Activated CD8-positive, alpha-beta memory T cell treated with anti-CD3 and anti-CD28 coated beads, Interleukin-2, amount 10 ng/mL, durations not matched to agents 7 days and 5 days (primary cell): ENCODE measurements at regions not wholly inside any gene's neighbourhood (a gene's known extent, or its start where the extent isn't known, plus 50 kb on each side); places are given as distances from the start of the nearest gene placed in this dataset.
"Not testable (repeated sequence)": the region's sequence is repeated elsewhere in the genome, so short reads cannot be mapped to it uniquely, and the experiment has no call there.

Experiments used
- ATAC-seq: fragments of 150-1000 bp; cut with Tn5 transposase; one replicate; pipeline ENCODE4 v1.10.0; 2021; ENCODE audit warnings: moderate library complexity
- CTCF ChIA-PET: fragments of 350-600 bp; sonication (Branson Sonifier 250); formaldehyde crosslinking; loops from one replicate; lab custom pipeline; 2021; ENCODE audit warnings: antibody characterized with exemption; lab: Charles Lee
- DNase-seq: peaks from one replicate; pipeline ENCODE4 v3.0.0-alpha.2; 2020
- H3K27ac Mint-ChIP-seq: one replicate; pipeline ENCODE4 v1.8.0; 2021; ENCODE audit warnings: mild to moderate bottlenecking, mixed read lengths
- H3K27me3 Mint-ChIP-seq: one replicate; pipeline ENCODE4 v1.8.0; 2021; ENCODE audit warnings: mixed read lengths
- H3K36me3 Mint-ChIP-seq: one replicate; pipeline ENCODE4 v1.8.0; 2021; ENCODE audit warnings: mild to moderate bottlenecking, mixed read lengths
- H3K4me1 Mint-ChIP-seq: one replicate; pipeline ENCODE4 v1.8.0; 2021; ENCODE audit warnings: mixed read lengths
- H3K4me3 Mint-ChIP-seq: one replicate; pipeline ENCODE4 v1.8.0; 2021; ENCODE audit warnings: mild to moderate bottlenecking, moderate library complexity, mixed read lengths
- H3K9me3 Mint-ChIP-seq: one replicate; pipeline ENCODE4 v1.8.0; 2022; ENCODE audit warnings: low read depth, mixed read lengths

- no peaks in the 10 kb centered on the region for H3K27me3 Mint-ChIP-seq
- ATAC-seq (no peak), DNase-seq (no peak)
- H3K4me1 Mint-ChIP-seq: no peaks in the 10 kb centered on the region
- H3K4me3 Mint-ChIP-seq: no peak overlapping the region
- H3K36me3 Mint-ChIP-seq: no peaks in the 10 kb centered on the region
- CTCF ChIA-PET: no interaction called here
- H3K27ac Mint-ChIP-seq: no peak overlapping the region
- H3K9me3 Mint-ChIP-seq: peaks cover 2% of the 10 kb centered on the region
These were observed 349.6 kb downstream of the KIF2B start for GRCh38 chr17:54172096-54172984.

DNA sequence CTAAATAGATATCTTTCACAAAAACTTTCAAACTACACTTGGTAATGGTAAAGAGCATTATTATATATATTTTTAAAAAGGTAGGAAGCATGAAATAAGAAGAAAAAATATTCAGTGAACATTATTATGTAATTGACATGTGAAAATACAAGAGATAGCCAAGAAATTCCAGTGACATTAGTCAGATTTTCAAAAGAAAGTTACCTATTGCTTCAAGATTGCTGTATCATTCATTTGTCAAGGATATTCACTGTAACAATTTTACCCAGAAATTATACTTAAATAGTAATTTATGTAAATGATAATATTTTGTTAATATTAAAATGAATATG lies 350.2 kb downstream of the KIF2B start:
- CTCF ChIA-PET: no interaction called here
- peaks cover 4% of the 10 kb centered on the region for H3K9me3 Mint-ChIP-seq
- H3K27me3 Mint-ChIP-seq: no peaks in the 10 kb centered on the region
- no peaks in the 10 kb centered on the region for H3K36me3 Mint-ChIP-seq
- no peak overlapping the region for H3K4me3 Mint-ChIP-seq
- H3K4me1 Mint-ChIP-seq: no peaks in the 10 kb centered on the region
- DNase-seq (no peak), ATAC-seq (no peak)
- H3K27ac Mint-ChIP-seq: no peak overlapping the region

GRCh38 chr17:54177606-54178308 lies 355.0 kb downstream of the KIF2B start:
- peaks cover 4% of the 10 kb centered on the region for H3K9me3 Mint-ChIP-seq
- no peaks in the 10 kb centered on the region for H3K4me1 Mint-ChIP-seq
- H3K27ac Mint-ChIP-seq: no peak overlapping the region
- CTCF ChIA-PET: no interaction called here
- ATAC-seq (no peak), DNase-seq (no peak)
- H3K4me3 Mint-ChIP-seq: no peak overlapping the region
- H3K36me3 Mint-ChIP-seq: no peaks in the 10 kb centered on the region
- H3K27me3 Mint-ChIP-seq: no peaks in the 10 kb centered on the region

DNA sequence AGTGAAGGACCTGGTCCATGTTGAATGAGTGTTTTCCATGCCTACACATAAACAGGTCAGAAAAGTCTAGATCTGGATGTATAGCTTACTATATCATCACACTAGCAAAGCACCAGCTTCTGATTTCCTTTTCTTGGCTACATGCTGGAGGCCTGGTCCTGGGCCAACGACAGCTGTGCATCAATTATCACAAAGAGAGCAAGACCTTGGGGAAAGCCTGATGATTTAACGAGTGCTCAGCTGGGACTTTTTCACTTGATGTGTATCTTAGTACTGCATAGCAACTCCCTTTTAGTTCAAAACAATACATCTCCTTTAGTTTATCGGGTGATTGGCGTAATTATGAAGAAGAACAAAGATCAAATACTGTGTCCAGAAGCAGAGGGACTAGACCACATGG lies 358.2 kb downstream of the KIF2B start:
- CTCF ChIA-PET: no interaction called here
- Mint-ChIP-seq H3K36me3 (no peaks in the 10 kb centered on the region), H3K4me1 (no peaks in the 10 kb centered on the region), H3K4me3 (no peak overlapping the region), H3K9me3 (peaks cover 11% of the 10 kb centered on the region), H3K27ac (no peak overlapping the region), H3K27me3 (no peaks in the 10 kb centered on the region)
- ATAC-seq: no peak
- DNase-seq: no peak

DNA sequence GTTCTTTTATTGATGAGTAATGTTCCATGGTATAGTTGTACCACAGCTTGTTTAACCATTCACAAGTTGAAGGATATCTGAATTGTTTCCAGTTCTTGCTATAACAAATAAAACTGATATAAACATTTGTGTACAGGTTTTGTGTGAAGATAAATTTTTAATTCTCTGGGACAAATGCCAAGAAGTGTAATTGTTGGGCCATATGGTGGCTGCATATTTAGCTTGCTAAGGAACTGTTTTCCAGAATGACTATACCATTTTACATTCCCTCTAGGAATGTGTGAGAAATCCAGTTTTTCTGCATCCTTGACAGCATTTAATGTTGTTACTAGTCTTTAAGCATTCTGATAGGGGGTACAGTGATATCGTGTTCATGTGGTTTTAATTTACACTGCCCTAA lies 368.5 kb downstream of the KIF2B start:
- no peak overlapping the region for H3K27ac Mint-ChIP-seq
- peaks cover 18% of the 10 kb centered on the region for H3K9me3 Mint-ChIP-seq
- no peaks in the 10 kb centered on the region for H3K4me1 Mint-ChIP-seq
- no peak for DNase-seq
- H3K4me3 Mint-ChIP-seq: no peak overlapping the region
- H3K27me3 Mint-ChIP-seq: no peaks in the 10 kb centered on the region
- no peaks in the 10 kb centered on the region for H3K36me3 Mint-ChIP-seq
- ATAC-seq: no peak
- CTCF ChIA-PET: no interaction called here

DNA sequence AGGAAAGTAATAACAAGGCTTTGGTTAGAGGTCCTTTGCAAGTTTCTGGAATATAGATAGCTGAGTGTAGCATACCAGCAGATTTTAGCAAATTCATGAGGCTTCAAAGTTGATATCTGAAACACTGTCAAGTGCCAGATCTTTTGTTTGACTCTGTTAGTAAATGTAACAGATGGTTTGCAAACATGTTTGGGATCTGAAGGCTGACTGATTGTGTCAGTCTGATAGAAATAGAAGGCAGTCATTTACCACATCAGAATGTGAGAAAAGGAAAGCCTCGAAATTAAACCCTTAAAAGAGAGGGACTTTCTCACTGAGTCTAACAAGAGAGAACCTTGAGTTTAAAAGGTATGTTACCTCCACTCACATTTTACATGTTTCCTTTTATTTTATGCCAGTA lies 371.5 kb downstream of the KIF2B start:
- H3K27me3 Mint-ChIP-seq: no peaks in the 10 kb centered on the region
- peaks cover 13% of the 10 kb centered on the region for H3K9me3 Mint-ChIP-seq
- H3K27ac Mint-ChIP-seq: no peak overlapping the region
- H3K36me3 Mint-ChIP-seq: no peaks in the 10 kb centered on the region
- DNase-seq (no peak), ATAC-seq (no peak)
- CTCF ChIA-PET: no interaction called here
- H3K4me3 Mint-ChIP-seq: no peak overlapping the region
- H3K4me1 Mint-ChIP-seq: no peaks in the 10 kb centered on the region

- Mint-ChIP-seq H3K4me1 (no peaks in the 10 kb centered on the region), H3K9me3 (peaks cover 8% of the 10 kb centered on the region), H3K27ac (no peak overlapping the region), H3K27me3 (no peaks in the 10 kb centered on the region), H3K4me3 (no peak overlapping the region), H3K36me3 (no peaks in the 10 kb centered on the region)
- CTCF ChIA-PET: no interaction called here
- no peak for DNase-seq
- ATAC-seq: no peak
These were observed 374.0 kb downstream of the KIF2B start for GRCh38 chr17:54196751-54197150.

DNA sequence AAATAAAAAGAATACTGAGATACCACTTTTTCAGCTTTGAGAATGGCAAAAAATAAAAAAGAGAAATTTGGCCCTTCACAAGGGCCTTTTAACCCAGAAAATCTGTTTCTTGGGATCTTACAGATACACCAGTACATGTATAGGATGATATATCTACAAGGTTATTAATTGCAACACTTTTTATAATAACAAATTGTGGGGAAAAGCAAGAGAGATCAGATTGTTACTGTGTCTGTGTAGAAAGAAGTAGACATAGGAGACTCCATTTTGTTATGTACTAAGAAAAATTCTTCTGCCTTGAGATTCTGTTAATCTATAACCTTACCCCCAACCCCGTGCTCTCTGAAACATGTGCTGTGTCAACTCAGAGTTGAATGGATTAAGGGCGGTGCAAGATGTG lies 378.7 kb downstream of the KIF2B start:
- H3K9me3 Mint-ChIP-seq, H3K27me3 Mint-ChIP-seq, H3K27ac Mint-ChIP-seq, H3K4me3 Mint-ChIP-seq, DNase-seq, H3K36me3 Mint-ChIP-seq, ATAC-seq, CTCF ChIA-PET, H3K4me1 Mint-ChIP-seq: not testable (repeated sequence)

GRCh38 chr17:54220829-54221228 lies 398.1 kb downstream of the KIF2B start:
- DNase-seq (no peak), ATAC-seq (no peak)
- H3K9me3 Mint-ChIP-seq: peaks cover 4% of the 10 kb centered on the region
- H3K27ac Mint-ChIP-seq: no peak overlapping the region
- H3K4me1 Mint-ChIP-seq: no peaks in the 10 kb centered on the region
- CTCF ChIA-PET: no interaction called here
- no peaks in the 10 kb centered on the region for H3K27me3 Mint-ChIP-seq
- no peaks in the 10 kb centered on the region for H3K36me3 Mint-ChIP-seq
- no peak overlapping the region for H3K4me3 Mint-ChIP-seq

DNA sequence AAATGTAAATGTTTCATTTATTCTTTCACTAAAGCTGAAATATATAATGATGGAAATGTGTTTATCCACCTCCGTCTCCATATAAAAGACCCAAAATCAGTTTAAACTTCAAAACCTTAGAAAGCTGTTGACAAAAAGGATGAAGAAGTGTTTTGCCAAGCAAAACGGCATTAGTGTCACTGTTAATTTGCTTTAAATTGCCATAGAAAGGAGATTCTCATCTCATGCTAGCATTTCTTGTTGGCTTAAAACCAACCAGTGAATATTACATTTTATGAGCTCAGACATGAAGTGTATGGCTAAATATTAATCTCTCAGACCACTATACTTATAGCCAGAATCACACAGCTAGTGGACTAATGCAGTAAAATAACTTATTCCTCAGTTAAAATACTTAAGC lies 398.8 kb downstream of the KIF2B start:
- Mint-ChIP-seq H3K36me3 (no peaks in the 10 kb centered on the region), H3K27me3 (no peaks in the 10 kb centered on the region), H3K4me1 (no peaks in the 10 kb centered on the region), H3K4me3 (no peak overlapping the region), H3K27ac (no peak overlapping the region), H3K9me3 (peaks cover 4% of the 10 kb centered on the region)
- DNase-seq (no peak), ATAC-seq (no peak)
- CTCF ChIA-PET: no interaction called here

DNA sequence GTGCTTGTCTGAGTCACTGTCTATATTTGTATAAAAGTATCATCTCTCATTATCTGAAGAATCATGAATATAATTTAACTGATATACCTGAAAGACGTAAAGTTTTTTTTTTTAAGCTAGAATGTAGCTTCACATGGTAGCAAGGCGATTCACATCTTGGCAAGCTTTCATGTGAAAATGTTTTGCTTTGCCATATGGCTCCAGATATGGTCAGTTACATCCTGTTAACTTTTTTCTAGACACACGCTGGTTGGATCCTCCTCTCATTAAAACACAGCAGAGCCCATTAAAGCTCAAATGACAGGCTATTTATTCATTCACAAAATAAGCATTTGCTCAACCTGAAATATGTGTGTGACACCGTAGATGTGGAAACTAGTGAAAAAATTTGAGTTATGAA lies 412.8 kb downstream of the KIF2B start:
- H3K4me3 Mint-ChIP-seq: no peak overlapping the region
- no peaks in the 10 kb centered on the region for H3K36me3 Mint-ChIP-seq
- no peaks in the 10 kb centered on the region for H3K27me3 Mint-ChIP-seq
- no peak overlapping the region for H3K27ac Mint-ChIP-seq
- DNase-seq (no peak), ATAC-seq (no peak)
- CTCF ChIA-PET: no interaction called here
- no peaks in the 10 kb centered on the region for H3K4me1 Mint-ChIP-seq
- H3K9me3 Mint-ChIP-seq: peaks cover 4% of the 10 kb centered on the region

- no peak for ATAC-seq
- H3K27me3 Mint-ChIP-seq: no peaks in the 10 kb centered on the region
- peaks cover 4% of the 10 kb centered on the region for H3K9me3 Mint-ChIP-seq
- H3K27ac Mint-ChIP-seq: no peak overlapping the region
- no peaks in the 10 kb centered on the region for H3K36me3 Mint-ChIP-seq
- no peaks in the 10 kb centered on the region for H3K4me1 Mint-ChIP-seq
- CTCF ChIA-PET: no interaction called here
- DNase-seq: no peak
- H3K4me3 Mint-ChIP-seq: no peak overlapping the region
These were observed 415.3 kb downstream of the KIF2B start for GRCh38 chr17:54237911-54238515.

- ATAC-seq (no peak), DNase-seq (no peak)
- CTCF ChIA-PET: no interaction called here
- Mint-ChIP-seq H3K36me3 (no peaks in the 10 kb centered on the region), H3K4me3 (no peak overlapping the region), H3K9me3 (peaks cover 2% of the 10 kb centered on the region), H3K27ac (no peak overlapping the region), H3K27me3 (no peaks in the 10 kb centered on the region), H3K4me1 (no peaks in the 10 kb centered on the region)
These were observed 416.6 kb downstream of the KIF2B start for GRCh38 chr17:54239291-54239690.

DNA sequence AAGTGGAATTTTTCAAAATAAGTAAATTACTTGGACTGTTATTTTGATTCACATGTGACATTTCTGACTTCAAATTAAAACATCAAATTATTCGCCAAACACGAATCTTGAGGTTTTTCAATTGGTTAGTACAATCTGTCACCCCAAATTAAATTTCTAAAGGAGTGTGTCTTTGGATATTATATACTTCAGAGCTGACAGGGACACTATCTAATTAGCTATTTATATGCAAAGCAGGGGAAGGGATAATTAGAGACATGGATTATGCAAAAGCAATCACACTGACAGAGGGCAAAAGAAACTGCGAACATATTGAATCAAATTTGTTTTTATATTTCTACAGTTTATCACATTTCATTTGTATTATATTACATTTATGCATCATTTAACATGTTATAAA lies 433.0 kb downstream of the KIF2B start:
- CTCF ChIA-PET: no interaction called here
- H3K27me3 Mint-ChIP-seq: no peaks in the 10 kb centered on the region

More for the DNA sequence above, 433.0 kb downstream of the KIF2B start:
- no peaks in the 10 kb centered on the region for H3K4me1 Mint-ChIP-seq
- ATAC-seq: no peak
- no peaks in the 10 kb centered on the region for H3K36me3 Mint-ChIP-seq
- DNase-seq: no peak
- no peak overlapping the region for H3K4me3 Mint-ChIP-seq
- no peak overlapping the region for H3K27ac Mint-ChIP-seq
- H3K9me3 Mint-ChIP-seq: peaks cover 5% of the 10 kb centered on the region
